Epithelial cell of prostate (primary cell): ENCODE measurements at regions not wholly inside any gene's neighbourhood (a gene's known extent, or its start where the extent isn't known, plus 50 kb on each side); places are given as distances from the start of the nearest gene placed in this dataset.

Source experiments
- DNase-seq: peaks from one replicate; pipeline ENCODE4 v3.0.0-alpha.2; 2011; ENCODE audit warnings: low read depth, low spot score
- H3K27ac ChIP-seq: fragments of 450-650 bp; 2 replicates; pipeline ENCODE4 v1.5.1; 2017; ENCODE audit warnings: mild to moderate bottlenecking

DNA sequence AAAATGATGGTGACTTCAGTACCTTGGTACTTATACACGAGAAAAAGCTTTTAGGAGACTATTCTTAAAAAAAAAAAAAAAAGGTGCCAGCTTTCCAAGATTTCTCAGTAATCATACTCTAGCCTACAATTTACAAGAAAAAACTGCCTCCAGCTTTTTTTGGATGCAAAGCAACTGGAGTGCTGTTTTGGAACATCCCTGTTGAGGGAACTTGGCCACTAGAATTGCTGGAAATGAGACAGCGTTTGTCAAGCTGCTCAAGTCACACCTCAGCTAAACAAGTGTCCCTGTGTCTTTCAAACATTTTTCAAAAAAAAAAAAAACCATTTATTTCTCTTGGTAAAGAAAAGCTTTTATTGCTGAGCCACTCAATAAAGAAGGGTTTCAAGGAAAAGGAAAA, 413.1 kb upstream of the ARGLU1 start:
- no peak overlapping the region for H3K27ac ChIP-seq
- no peak for DNase-seq

- H3K27ac ChIP-seq: no peak overlapping the region
- no peak for DNase-seq
Observed at GRCh38 chr13:106967391-106967790, 399.5 kb upstream of the ARGLU1 start.

- no peak overlapping the region for H3K27ac ChIP-seq
Observed at GRCh38 chr13:106963151-106963550, 395.2 kb upstream of the ARGLU1 start.

DNA sequence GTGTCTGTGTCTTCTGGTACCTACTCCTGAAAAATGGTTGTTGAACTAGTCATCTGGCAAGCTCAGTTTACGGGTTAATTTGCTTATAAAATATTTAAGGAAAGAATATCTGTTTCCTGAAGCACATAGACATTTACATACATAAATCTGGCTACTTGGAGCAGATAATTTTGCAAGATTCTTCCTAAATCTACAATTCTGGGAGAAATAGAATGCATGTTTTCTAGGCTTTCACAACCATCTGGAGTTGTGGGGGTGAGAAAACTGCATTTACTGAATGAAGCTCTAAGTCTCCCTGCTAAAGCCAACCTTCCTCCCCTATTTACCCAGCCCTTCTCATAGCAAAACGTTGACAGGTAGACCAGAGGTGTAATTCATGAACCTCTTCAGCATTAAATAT, 393.7 kb upstream of the ARGLU1 start:
- no peak for DNase-seq
- H3K27ac ChIP-seq: no peak overlapping the region

More at GRCh38 chr13:106963151-106963550, 395.2 kb upstream of the ARGLU1 start:
- DNase-seq: no peak

- DNase-seq: no peak
- no peak overlapping the region for H3K27ac ChIP-seq
Observed at GRCh38 chr13:106961216-106961615, 393.3 kb upstream of the ARGLU1 start.

DNA sequence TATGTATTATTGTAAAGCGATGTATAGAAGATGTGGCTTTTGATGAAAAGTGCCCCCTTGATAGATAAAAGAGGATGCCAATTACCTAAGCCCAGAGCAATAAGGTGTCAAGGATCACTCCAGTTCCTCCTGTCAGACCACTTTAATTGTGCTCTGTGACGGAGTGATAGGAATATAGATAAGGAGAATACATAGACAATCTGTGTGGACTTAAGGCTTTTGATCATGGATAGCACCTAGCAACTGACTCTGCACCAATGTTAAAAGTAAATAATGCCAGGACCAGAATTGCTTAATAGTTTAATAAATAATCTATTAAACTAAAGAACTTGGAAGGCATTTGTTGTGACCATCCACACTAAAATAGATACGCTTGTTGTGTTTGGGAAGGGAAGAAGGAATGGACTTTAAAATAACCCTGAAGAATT, 390.7 kb upstream of the ARGLU1 start:
- DNase-seq: no peak
- H3K27ac ChIP-seq: no peak overlapping the region

DNA sequence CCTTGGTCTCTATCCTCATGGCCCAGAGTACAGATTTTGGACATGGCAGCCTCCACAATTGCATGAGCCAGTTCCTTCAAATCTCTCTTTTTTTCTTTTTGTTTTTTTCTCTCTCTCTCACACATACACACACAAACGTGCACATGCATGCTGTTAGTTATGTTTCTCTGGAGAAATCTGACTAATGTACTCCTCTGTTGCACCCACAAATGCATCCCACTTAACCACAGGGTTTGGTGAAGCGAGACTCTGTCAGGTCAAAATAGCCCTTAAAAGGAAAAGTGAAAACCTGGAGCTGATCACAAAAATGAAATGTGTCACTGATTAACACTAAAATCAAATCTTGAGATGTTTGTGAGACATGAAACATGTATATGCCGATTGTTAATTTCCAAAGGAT, 374.6 kb upstream of the ARGLU1 start:
- H3K27ac ChIP-seq: no peak overlapping the region
- no peak for DNase-seq

GRCh38 chr13:106941779-106942178, 373.8 kb upstream of the ARGLU1 start:
- DNase-seq: no peak
- no peak overlapping the region for H3K27ac ChIP-seq

GRCh38 chr13:106927421-106927820, 359.5 kb upstream of the ARGLU1 start:
- DNase-seq: no peak

GRCh38 chr13:106922384-106922783, 354.4 kb upstream of the ARGLU1 start:
- H3K27ac ChIP-seq: no peak overlapping the region
- DNase-seq: no peak

More at GRCh38 chr13:106927421-106927820, 359.5 kb upstream of the ARGLU1 start:
- H3K27ac ChIP-seq: no peak overlapping the region

DNA sequence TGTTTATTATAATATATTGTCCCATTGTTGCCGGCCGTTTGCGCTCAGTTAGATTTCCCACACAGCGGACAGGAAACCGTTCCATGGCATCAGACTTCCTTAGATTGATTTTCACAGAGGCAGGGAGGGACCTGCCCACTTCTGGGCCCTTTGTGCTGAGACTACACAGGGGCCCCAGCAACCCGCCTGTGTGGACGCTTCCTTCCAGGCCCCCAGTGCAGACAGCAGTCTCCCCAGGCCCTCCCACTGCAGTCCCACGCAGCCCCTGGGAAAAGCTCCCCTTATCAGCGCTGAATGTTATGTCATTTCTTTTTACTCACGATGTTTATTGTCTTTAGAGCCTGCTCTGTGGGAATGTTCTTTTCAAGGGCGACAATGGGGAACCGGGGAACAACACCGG, 351.7 kb upstream of the ARGLU1 start:
- H3K27ac ChIP-seq: no peak overlapping the region
- DNase-seq: no peak

DNA sequence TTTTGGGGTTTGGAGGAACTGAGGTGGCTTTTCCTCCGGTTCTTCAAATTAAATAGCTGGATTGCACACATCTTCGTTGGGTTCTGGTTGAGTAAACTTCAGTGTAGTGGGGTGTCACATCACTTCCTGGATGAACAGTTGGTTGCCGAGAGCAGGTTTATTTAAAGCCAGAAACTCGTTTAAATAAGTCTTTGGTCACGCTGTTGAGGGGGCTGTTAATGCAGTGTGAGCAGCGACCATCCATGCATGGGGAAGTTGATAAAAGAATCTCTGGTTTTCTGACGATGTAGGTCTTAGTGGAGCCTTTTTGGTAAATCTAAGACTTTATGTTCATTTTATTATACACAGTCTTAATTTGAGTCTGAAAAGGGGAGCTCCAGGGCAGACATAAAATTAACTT, 351.2 kb upstream of the ARGLU1 start:
- DNase-seq: no peak
- H3K27ac ChIP-seq: no peak overlapping the region

DNA sequence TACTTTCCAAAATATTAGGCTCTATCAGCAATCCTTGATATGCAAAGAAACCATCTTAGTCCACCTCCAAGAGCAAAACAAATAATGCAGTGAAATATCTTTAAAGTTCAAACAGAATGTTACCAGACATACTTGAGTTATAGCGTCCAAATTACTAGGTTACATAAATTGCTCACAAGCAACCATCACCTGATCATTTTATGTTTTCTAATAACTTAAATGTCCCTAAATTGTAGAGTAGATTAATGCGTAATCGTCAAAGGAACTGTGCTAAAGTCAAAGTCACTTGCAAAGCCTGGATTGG, 350.6 kb upstream of the ARGLU1 start:
- no peak overlapping the region for H3K27ac ChIP-seq
- DNase-seq: no peak

DNA sequence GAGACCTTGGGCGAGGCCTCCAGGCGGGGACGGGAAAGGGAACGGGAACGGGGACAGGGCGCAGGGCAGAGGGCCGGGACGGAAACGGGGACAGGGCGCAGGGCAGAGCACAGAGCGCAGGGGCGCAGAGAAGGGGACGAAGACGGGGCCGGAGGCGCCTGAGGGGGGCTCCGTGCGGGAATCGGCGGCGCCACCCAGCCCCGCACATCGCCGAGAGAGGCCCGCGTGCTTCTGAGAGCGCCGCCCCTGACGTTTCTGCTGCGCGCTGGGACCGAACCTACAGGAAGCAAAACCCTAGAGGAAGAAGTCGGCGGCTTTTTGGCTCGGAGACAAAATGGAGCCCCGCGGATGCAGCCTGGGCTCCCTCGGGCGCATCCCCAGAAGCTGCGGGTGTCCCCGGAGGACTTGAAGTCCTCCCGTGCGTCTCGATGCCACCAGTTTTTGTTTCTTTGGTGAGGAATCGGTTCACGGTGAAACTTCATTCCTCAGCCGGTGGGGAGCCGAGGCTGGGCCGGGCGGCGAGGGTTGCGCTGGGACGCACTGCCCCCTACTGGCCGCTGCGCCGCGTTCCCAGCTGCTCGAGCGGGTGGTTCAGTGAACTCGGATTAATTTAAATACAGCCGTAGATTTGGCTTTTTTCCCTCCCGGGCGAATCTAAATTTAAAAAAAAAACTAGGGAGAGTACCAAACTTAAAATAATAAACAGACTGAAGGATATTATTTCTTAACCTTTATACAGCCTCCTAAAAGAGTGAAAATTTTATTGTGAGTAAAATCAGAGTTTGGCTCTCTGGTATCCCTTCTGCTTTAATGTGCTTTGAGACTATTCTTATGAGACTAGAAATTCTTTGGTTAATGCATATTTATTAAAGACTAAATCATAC, 350.0 kb upstream of the ARGLU1 start:
- H3K27ac ChIP-seq: no peak overlapping the region
- DNase-seq: no peak

GRCh38 chr13:106917024-106917571, 349.2 kb upstream of the ARGLU1 start:
- no peak for DNase-seq
- no peak overlapping the region for H3K27ac ChIP-seq

GRCh38 chr13:106916329-106916976, 348.5 kb upstream of the ARGLU1 start:
- DNase-seq: no peak
- H3K27ac ChIP-seq: no peak overlapping the region

GRCh38 chr13:106915146-106915545, 347.2 kb upstream of the ARGLU1 start:
- H3K27ac ChIP-seq: no peak overlapping the region
- no peak for DNase-seq

- H3K27ac ChIP-seq: no peak overlapping the region
- DNase-seq: no peak
Observed at GRCh38 chr13:106911627-106912026, 343.7 kb upstream of the ARGLU1 start.

DNA sequence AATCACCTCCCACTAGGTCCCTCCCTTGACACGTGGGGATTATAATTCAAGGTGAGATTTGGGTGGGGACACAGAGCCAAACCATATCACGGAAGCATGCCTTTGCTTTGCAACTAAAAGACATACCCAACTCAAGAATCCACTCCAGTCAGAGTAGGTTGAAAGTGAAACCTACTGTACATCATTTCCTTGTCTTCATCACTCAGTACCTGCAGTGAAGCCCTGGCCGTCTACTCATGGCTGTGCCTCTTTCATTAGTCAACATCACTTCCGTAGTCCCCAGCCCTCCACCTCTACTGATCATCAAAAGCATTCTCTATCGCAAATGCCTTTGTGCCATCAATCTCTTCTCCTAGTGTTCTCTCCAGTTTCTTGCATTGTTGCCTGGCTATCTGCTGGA, 343.1 kb upstream of the ARGLU1 start:
- no peak for DNase-seq
- H3K27ac ChIP-seq: no peak overlapping the region

DNA sequence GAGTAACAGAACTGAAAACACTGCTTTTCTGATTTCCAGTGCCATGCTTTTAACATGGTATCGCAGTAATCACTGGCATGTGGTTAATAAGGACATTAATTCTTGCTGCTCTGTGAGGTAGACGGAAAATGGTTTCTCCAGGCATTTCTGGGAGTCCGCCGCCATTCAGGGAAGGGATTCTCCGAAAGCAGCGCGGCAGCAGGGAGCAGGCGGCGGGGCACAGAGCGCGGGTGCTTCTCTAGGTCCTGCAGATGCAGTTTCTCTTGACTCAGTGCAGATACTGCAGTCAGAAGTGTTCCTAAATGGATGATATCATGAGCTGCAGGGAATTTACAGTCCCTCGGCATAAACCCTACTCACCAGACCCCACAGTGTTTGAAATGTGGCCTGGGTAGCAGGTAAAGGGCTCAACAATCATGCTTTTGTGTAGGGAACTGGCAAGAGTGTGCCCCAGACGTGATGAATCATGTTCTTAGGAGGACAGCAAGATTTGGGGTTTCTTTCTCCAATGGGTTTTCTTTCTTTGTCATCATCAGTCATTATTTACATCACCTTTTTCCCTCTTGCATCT, 338.6 kb upstream of the ARGLU1 start:
- no peak overlapping the region for H3K27ac ChIP-seq
- DNase-seq: no peak
